ENCODE measurements at regions not wholly inside any gene's neighbourhood (a gene's known extent, or its start where the extent isn't known, plus 50 kb on each side); places are given as distances from the start of the nearest gene placed in this dataset.

DNA sequence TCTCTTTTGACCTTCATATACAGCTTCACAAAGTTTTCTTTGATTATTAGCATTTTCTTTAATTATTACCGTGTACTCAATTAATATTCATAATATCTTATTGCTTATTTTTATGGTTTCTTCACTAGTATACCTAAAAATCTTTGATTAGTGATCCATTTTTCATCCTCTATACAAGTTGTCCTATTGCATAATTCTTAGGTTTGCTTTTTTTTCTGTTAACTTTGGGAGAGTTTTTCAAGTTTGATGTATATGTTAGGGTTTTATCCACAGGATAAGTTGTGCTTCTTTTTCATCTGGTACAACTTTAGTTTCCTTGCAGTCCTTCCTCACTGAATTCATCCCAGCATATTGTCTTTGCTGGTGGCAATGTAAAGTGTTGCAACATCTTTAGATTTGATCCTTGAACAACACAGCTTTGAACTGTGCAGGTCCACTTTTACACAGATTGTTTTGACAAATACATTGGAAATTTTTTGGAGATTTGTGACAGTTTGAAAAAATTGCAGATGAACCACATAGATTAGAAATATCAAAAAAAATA is 88.6 kb upstream of the NAV3 start:
- TF ChIP-seq, protein P1, sequence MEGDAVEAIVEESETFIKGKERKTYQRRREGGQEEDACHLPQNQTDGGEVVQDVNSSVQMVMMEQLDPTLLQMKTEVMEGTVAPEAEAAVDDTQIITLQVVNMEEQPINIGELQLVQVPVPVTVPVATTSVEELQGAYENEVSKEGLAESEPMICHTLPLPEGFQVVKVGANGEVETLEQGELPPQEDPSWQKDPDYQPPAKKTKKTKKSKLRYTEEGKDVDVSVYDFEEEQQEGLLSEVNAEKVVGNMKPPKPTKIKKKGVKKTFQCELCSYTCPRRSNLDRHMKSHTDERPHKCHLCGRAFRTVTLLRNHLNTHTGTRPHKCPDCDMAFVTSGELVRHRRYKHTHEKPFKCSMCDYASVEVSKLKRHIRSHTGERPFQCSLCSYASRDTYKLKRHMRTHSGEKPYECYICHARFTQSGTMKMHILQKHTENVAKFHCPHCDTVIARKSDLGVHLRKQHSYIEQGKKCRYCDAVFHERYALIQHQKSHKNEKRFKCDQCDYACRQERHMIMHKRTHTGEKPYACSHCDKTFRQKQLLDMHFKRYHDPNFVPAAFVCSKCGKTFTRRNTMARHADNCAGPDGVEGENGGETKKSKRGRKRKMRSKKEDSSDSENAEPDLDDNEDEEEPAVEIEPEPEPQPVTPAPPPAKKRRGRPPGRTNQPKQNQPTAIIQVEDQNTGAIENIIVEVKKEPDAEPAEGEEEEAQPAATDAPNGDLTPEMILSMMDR (IDR thresholded peaks at IDR 0.05; ENCODE audit: insufficient read depth, low read depth, low read length), result no peak
- no peak for TF ChIP-seq EZH2 (IDR thresholded peaks at IDR 0.05; ENCODE audit: insufficient read depth, low read length)

Data from astrocyte (in vitro differentiated cells and primary cell).